ENCODE measurements at regions not wholly inside any gene's neighbourhood (a gene's known extent, or its start where the extent isn't known, plus 50 kb on each side); places are given as distances from the start of the nearest gene placed in this dataset.

GRCh38 chr3:109809513-109809912, 472.2 kb upstream of the DPPA4 start:
- no peak for TF ChIP-seq CTCF (IDR thresholded peaks at IDR 0.05)
- TF ChIP-seq POLR2A (IDR thresholded peaks at IDR 0.05) = no peak

Data from Peyer's patch (tissue), 4 donors.